GM12872 (cell line): ENCODE measurements at regions not wholly inside any gene's neighbourhood (a gene's known extent, or its start where the extent isn't known, plus 50 kb on each side); places are given as distances from the start of the nearest gene placed in this dataset.

Experiments used
- CTCF ChIP-seq: IDR thresholded peaks from 3 replicates; pipeline ENCODE4 v1.5.1; 2011; ENCODE audit warnings: low read depth, mild to moderate bottlenecking, low read length, moderate library complexity; ENCODE audit not compliant: insufficient read depth

GRCh38 chr2:215839816-215840215, 173.5 kb downstream of the MREG start:
- TF ChIP-seq CTCF: no peak

GRCh38 chr2:215839309-215839708, 174.0 kb downstream of the MREG start:
- no peak for TF ChIP-seq CTCF

GRCh38 chr2:215836881-215837280, 176.5 kb downstream of the MREG start:
- no peak for TF ChIP-seq CTCF

DNA sequence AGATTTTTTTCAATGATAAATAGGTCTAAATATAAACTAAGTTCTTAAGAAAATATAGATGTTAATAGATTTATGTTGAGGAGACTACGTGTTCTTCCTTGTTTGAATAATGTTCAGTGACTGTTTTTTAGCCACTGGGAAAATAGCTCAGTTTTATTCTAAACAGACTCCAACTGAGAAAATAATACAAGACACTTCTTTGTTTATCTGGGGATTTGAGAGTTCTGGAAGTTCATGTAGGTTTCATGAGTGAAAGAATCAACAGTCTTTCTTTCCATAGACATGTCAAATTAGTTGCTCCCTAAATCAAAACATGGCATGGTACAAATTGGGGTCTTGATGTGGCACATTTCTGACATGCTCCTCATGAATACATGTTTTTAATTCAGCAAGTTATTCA, 177.7 kb downstream of the MREG start:
- no peak for TF ChIP-seq CTCF

DNA sequence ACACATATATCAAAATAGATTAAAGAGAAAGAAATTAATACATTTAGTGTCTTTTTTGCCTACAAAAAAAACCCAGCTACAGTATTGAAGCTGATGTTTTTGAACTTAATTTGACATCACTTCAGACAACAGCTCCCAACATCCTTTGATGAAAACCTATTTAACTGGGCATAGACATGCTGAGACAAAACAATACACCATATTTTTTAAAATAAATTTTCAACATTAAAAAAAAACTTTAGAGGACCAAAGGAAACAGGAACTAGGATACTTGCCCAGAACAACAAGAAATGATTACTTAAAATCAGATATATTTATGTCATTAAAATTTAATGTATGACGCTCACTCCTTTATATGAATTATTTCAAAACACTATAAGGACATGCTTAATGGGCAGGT, 178.1 kb downstream of the MREG start:
- no peak for TF ChIP-seq CTCF

DNA sequence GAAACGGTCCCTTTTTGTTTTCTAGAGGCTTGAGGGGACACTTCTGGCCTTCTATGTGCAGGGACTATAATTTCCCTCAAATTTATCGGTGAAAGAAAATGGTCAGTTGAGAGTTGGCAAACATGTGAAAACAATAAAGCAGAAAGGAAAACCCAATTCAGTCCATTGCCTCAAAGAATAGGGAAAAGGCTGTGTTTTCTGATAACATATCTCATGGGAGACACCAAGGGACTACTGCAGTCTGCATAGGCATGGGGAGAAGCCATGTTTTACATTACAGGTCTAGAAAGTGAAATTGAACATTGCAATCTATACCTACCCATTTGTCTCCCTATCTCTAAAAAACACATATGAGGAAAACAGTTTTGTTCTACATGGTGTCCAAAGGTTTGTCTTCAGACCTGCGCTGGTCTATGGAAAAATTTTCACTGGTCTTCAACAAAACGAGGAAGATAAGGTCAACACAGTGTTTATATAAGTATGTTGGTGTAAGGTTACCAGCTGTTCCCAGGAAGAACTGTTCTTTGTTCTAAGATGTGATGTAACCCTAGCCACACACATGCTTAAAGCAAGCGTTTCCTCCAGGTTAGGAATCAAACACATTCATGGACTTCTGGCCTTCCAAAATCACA, 179.7 kb downstream of the MREG start:
- no peak for TF ChIP-seq CTCF

DNA sequence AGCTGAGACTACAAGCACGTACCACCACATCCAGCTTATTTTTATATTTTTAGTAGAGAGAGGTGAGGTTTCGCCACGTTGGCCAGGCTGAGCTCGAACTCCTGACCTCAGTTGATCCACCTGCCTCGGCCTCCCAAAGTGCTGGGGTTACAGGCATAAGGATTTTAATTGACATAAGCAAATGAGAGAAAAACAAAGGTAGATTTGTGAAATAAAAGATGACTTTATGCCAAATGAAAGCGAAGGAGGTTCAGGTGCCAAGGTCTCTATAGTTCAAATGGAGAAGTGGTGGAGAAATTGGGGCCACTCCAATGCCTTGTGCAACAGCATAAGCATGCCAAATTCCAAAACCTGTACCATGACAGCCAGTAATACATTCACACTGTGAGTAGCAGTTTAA, 180.6 kb downstream of the MREG start:
- TF ChIP-seq CTCF: no peak
